ENCODE measurements at regions not wholly inside any gene's neighbourhood (a gene's known extent, or its start where the extent isn't known, plus 50 kb on each side); places are given as distances from the start of the nearest gene placed in this dataset.

DNA sequence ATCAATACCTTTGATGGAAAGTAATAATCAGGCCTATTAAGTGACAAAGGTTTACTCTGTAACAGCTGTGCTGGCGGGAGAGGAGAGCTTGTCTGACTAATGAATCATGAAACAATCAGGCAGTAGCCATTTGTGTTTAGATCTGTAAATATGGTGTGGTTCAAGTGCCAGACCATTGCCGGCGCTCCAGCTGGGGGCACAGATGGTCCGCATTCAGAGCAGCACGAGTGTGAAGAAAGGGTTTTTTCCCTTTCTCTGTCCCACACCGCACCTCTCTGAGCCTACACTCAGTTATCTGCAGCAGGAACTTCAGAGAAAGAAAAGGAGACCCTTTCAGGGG, 111.3 kb upstream of the PAQR3 start:
- WGBS (ENCODE audit: insufficient coverage): 100% methylated on average over 3 of the region's 6 CpGs
- no peaks in the 10 kb centered on the region for H3K36me3 ChIP-seq (replicated peaks in 1 of 2; ENCODE audit: control extremely low read depth in 1 of 2, control insufficient read depth in 1 of 2, extremely low read depth in 1 of 2, insufficient read depth in 2 of 2, low read length in 1 of 2)
- H3K9me3 Mint-ChIP-seq (ENCODE audit: insufficient read depth): no peaks in the 10 kb centered on the region
- no peaks in the 10 kb centered on the region for H3K4me1 Mint-ChIP-seq
- no peaks in the 10 kb centered on the region for H3K4me1 ChIP-seq (ENCODE audit: control insufficient read depth in 2 of 2, insufficient read depth in 2 of 2, low read length in 2 of 2)
- no peak overlapping the region for H3K27ac Mint-ChIP-seq
- H3K27ac ChIP-seq (ENCODE audit: low read length in 2 of 2): no peak overlapping the region
- no peak overlapping the region for H3K4me2 ChIP-seq (replicated peaks; ENCODE audit: low read depth, low read length, poor library complexity, severe bottlenecking)
- DNase-seq (no peak), ATAC-seq (ENCODE audit: low read depth) (no peak)
- TF ChIP-seq, protein P1, sequence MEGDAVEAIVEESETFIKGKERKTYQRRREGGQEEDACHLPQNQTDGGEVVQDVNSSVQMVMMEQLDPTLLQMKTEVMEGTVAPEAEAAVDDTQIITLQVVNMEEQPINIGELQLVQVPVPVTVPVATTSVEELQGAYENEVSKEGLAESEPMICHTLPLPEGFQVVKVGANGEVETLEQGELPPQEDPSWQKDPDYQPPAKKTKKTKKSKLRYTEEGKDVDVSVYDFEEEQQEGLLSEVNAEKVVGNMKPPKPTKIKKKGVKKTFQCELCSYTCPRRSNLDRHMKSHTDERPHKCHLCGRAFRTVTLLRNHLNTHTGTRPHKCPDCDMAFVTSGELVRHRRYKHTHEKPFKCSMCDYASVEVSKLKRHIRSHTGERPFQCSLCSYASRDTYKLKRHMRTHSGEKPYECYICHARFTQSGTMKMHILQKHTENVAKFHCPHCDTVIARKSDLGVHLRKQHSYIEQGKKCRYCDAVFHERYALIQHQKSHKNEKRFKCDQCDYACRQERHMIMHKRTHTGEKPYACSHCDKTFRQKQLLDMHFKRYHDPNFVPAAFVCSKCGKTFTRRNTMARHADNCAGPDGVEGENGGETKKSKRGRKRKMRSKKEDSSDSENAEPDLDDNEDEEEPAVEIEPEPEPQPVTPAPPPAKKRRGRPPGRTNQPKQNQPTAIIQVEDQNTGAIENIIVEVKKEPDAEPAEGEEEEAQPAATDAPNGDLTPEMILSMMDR (IDR thresholded peaks at IDR 0.05): no peak
- no peak for TF ChIP-seq EZH2 (IDR thresholded peaks at IDR 0.05; ENCODE audit: borderline replicate concordance, insufficient read depth, low read depth, low read length, poor library complexity, severe bottlenecking)
- no peaks in the 10 kb centered on the region for H4K20me1 ChIP-seq (ENCODE audit: control insufficient read depth, insufficient read depth, low read length, poor library complexity, severe bottlenecking)
- no peaks in the 10 kb centered on the region for H3K27me3 ChIP-seq (replicated peaks in 1 of 4; ENCODE audit: control extremely low read depth in 1 of 4, control insufficient read depth in 3 of 4, insufficient read depth in 4 of 4, low read length in 3 of 4)
- no peak overlapping the region for H3K4me3 ChIP-seq (ENCODE audit: control extremely low read depth in 1 of 5, extremely low read depth in 1 of 5, insufficient read depth in 1 of 5, low read depth in 2 of 5, low read length in 4 of 5)
- H3K9me3 ChIP-seq (ENCODE audit: control extremely low read depth in 1 of 3, control insufficient read depth in 2 of 3, insufficient read depth in 1 of 3, low read length in 2 of 3): peaks cover 0 to 4% (median 0%) of the 10 kb centered on the region in 3 donors
- intact Hi-C loops (cut with micrococcal nuclease): no loop called here
- peaks cover 11% of the 10 kb centered on the region for H3K27me3 Mint-ChIP-seq
- H3K4me3 Mint-ChIP-seq: no peak overlapping the region
- no peak overlapping the region for H2AFZ ChIP-seq (ENCODE audit: insufficient read depth, low read depth, low read length, poor library complexity, severe bottlenecking)
- POLR2A ChIA-PET: no interaction called here
- no peak overlapping the region for H3K9ac ChIP-seq (ENCODE audit: low read length)
- CTCF ChIA-PET: no interaction called here
- no peaks in the 10 kb centered on the region for H3K79me2 ChIP-seq (ENCODE audit: control insufficient read depth, insufficient read depth, low read length)

DNA sequence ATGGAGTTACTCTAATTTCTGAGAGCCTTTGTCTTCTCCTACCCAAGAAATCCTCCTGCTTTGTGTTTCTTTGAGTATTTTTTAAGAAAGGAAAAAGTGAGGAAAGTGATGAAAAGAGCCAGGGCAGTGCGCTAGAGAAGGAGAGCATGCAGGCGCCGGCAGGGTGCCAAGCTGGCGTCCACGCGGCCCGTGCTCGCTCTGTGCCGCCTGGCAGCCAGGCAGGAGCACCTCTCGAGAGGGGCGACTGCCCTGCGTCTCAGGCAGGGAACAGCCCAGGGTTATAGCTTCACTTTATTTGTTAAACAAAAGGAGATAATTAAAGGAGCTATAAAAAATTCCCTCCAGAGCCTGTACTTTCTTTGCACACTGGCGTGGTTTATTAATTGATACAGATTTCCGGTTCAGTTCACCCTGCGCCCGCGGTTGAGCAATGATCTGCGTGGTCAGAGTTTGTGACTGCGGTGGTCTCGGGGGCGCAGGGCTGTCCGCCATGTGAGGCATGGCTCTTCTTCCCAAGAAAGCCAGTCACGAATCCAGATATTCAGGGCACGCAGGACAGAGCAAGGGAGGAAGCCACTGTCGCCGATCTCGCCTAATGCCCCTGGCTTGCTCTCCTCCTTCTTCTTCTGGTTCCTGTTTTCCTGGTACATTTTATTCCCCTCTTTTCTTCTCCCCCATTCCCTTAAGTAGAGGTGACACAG, 110.8 kb upstream of the PAQR3 start:
- H3K9me3 ChIP-seq (ENCODE audit: control extremely low read depth in 1 of 3, control insufficient read depth in 2 of 3, insufficient read depth in 1 of 3, low read length in 2 of 3): peaks cover 0 to 4% (median 0%) of the 10 kb centered on the region in 3 donors
- H3K27ac ChIP-seq (ENCODE audit: low read length in 2 of 2): no peak overlapping the region
- no peaks in the 10 kb centered on the region for H3K27me3 ChIP-seq (replicated peaks in 1 of 4; ENCODE audit: control extremely low read depth in 1 of 4, control insufficient read depth in 3 of 4, insufficient read depth in 4 of 4, low read length in 3 of 4)
- CTCF ChIA-PET: no interaction called here
- Mint-ChIP-seq H3K9me3 (ENCODE audit: insufficient read depth) (no peaks in the 10 kb centered on the region), H3K27me3 (peaks cover 11% of the 10 kb centered on the region), H3K4me1 (no peaks in the 10 kb centered on the region), H3K4me3 (no peak overlapping the region), H3K27ac (no peak overlapping the region)
- 93% methylated on average over 13 of the region's 27 CpGs for WGBS (ENCODE audit: insufficient coverage)
- H3K4me2 ChIP-seq (replicated peaks; ENCODE audit: low read depth, low read length, poor library complexity, severe bottlenecking): no peak overlapping the region
- no peak overlapping the region for H3K4me3 ChIP-seq (ENCODE audit: control extremely low read depth in 1 of 5, extremely low read depth in 1 of 5, insufficient read depth in 1 of 5, low read depth in 2 of 5, low read length in 4 of 5)
- no peak for DNase-seq
- no peaks in the 10 kb centered on the region for H3K79me2 ChIP-seq (ENCODE audit: control insufficient read depth, insufficient read depth, low read length)
- intact Hi-C loops (cut with micrococcal nuclease): no loop called here
- no peaks in the 10 kb centered on the region for H3K4me1 ChIP-seq (ENCODE audit: control insufficient read depth in 2 of 2, insufficient read depth in 2 of 2, low read length in 2 of 2)
- no peaks in the 10 kb centered on the region for H3K36me3 ChIP-seq (replicated peaks in 1 of 2; ENCODE audit: control extremely low read depth in 1 of 2, control insufficient read depth in 1 of 2, extremely low read depth in 1 of 2, insufficient read depth in 2 of 2, low read length in 1 of 2)
- no peak overlapping the region for H2AFZ ChIP-seq (ENCODE audit: insufficient read depth, low read depth, low read length, poor library complexity, severe bottlenecking)
- no peaks in the 10 kb centered on the region for H4K20me1 ChIP-seq (ENCODE audit: control insufficient read depth, insufficient read depth, low read length, poor library complexity, severe bottlenecking)
- POLR2A ChIA-PET: no interaction called here
- TF ChIP-seq EZH2 (IDR thresholded peaks at IDR 0.05; ENCODE audit: borderline replicate concordance, insufficient read depth, low read depth, low read length, poor library complexity, severe bottlenecking): no peak
- TF ChIP-seq, protein P1 (IDR thresholded peaks at IDR 0.05): no peak
- H3K9ac ChIP-seq (ENCODE audit: low read length): no peak overlapping the region
- no peak for ATAC-seq (ENCODE audit: low read depth)
